ENCODE measurements at regions not wholly inside any gene's neighbourhood (a gene's known extent, or its start where the extent isn't known, plus 50 kb on each side); places are given as distances from the start of the nearest gene placed in this dataset.

DNA sequence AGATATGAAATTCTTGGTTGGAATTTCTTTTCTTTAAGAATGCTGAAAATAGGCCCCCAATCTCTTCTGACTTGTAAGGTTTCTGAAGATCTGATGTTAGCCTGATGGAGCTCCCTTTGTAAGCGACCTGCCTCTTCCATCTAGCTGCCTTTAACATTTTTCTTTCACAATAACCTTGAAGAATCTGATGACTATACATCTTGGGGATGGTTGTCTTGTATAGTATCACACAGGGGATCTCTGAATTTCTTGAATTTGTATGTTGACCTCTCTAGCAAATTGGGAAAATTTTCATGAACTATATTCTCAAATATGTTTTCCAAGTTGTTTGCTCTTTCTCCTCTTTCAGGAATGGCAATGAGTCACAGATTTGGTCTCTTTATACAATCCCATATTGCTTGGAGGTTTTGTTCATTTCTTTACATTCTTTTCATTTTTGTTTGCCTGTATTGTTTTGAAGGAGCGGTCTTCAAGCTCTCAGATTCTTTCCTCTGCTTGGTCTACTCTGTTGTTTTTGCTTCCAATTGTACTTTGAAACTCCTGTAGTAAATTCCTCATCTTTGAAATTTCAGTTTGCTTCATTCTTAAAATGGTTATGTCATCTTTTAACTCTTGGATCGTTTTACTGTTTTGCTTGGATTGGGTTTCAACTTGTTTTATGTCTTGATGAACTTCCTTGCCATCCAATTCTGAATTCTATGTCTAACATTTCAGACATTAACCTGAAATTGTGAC lies 245.2 kb upstream of the TARS1 start:
- H2AFZ ChIP-seq (ENCODE audit: low read length), result no peak overlapping the region
- H3F3A ChIP-seq (ENCODE audit: insufficient read depth, low read length), result no peaks in the 10 kb centered on the region
- TF ChIP-seq EZH2 (optimal IDR thresholded peaks at IDR 0.05; ENCODE audit: low read depth, low read length) (no peak), EZH2phosphoT487 (IDR thresholded peaks at IDR 0.05; ENCODE audit: low read length) (no peak), CTCF (IDR thresholded peaks at IDR 0.05; ENCODE audit: low read length) (no peak)
- no peak overlapping the region for H3K4me3 ChIP-seq (ENCODE audit: low read length)
- DNase-seq, result no peak
- no peaks in the 10 kb centered on the region for H3K9me3 ChIP-seq (replicated peaks; ENCODE audit: insufficient read depth, low read length)
- no peaks in the 10 kb centered on the region for H3K36me3 ChIP-seq (replicated peaks; ENCODE audit: insufficient read depth, low read length)
- H3K4me2 ChIP-seq (ENCODE audit: low read depth, low read length), result no peak overlapping the region
- H3K27ac ChIP-seq (ENCODE audit: low read length), result no peak overlapping the region
- no peaks in the 10 kb centered on the region for H3K27me3 ChIP-seq (replicated peaks; ENCODE audit: insufficient read depth, low read length)
- no peak overlapping the region for H3K9ac ChIP-seq (ENCODE audit: low read length)
- H3K79me2 ChIP-seq (ENCODE audit: low read length), result no peaks in the 10 kb centered on the region
- H4K20me1 ChIP-seq (ENCODE audit: insufficient read depth, low read length), result no peaks in the 10 kb centered on the region
- H3K9me2 ChIP-seq (replicated peaks; ENCODE audit: insufficient read depth, low read length), result no peaks in the 10 kb centered on the region
- no peaks in the 10 kb centered on the region for H3K4me1 ChIP-seq (ENCODE audit: low read length)

DNA sequence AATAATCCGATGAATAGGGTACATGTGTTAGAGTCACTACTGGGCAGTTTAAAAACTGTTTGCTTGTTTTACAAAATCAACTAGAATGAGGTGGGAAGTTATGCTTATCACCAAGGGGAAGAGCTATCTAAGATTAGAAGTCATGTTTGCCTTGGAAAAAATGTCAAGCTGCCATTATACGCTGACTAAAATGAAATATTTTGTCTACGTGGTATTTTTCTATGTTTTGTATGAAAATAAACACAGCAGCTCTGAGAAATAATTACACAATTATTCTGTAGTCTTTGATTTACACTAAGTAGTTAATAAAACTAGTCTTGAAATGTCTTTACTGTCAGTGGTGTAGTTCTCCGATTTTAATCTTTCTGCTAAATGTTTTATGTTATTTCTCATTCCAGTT lies 241.9 kb upstream of the TARS1 start:
- Histone ChIP-seq H3K36me3 (replicated peaks; ENCODE audit: insufficient read depth, low read length) (no peaks in the 10 kb centered on the region), H3K27ac (ENCODE audit: low read length) (no peak overlapping the region), H4K20me1 (ENCODE audit: insufficient read depth, low read length) (no peaks in the 10 kb centered on the region), H3K9me3 (replicated peaks; ENCODE audit: insufficient read depth, low read length) (no peaks in the 10 kb centered on the region), H3K4me2 (ENCODE audit: low read depth, low read length) (no peak overlapping the region), H3K9me2 (replicated peaks; ENCODE audit: insufficient read depth, low read length) (no peaks in the 10 kb centered on the region), H2AFZ (ENCODE audit: low read length) (no peak overlapping the region), H3K79me2 (ENCODE audit: low read length) (no peaks in the 10 kb centered on the region), H3K4me1 (ENCODE audit: low read length) (no peaks in the 10 kb centered on the region), H3K27me3 (replicated peaks; ENCODE audit: insufficient read depth, low read length) (no peaks in the 10 kb centered on the region), H3F3A (ENCODE audit: insufficient read depth, low read length) (no peaks in the 10 kb centered on the region), H3K9ac (ENCODE audit: low read length) (no peak overlapping the region), H3K4me3 (ENCODE audit: low read length) (no peak overlapping the region)
- DNase-seq, result no peak
- TF ChIP-seq EZH2phosphoT487 (IDR thresholded peaks at IDR 0.05; ENCODE audit: low read length) (no peak), CTCF (IDR thresholded peaks at IDR 0.05; ENCODE audit: low read length) (no peak), EZH2 (optimal IDR thresholded peaks at IDR 0.05; ENCODE audit: low read depth, low read length) (no peak)

GRCh38 chr5:33203931-33204330 lies 236.8 kb upstream of the TARS1 start:
- H2AFZ ChIP-seq (ENCODE audit: low read length), result no peak overlapping the region
- no peak overlapping the region for H3K9ac ChIP-seq (ENCODE audit: low read length)
- no peaks in the 10 kb centered on the region for H3K79me2 ChIP-seq (ENCODE audit: low read length)
- H3K4me3 ChIP-seq (ENCODE audit: low read length), result no peak overlapping the region
- TF ChIP-seq EZH2phosphoT487 (IDR thresholded peaks at IDR 0.05; ENCODE audit: low read length), result no peak
- TF ChIP-seq EZH2 (optimal IDR thresholded peaks at IDR 0.05; ENCODE audit: low read depth, low read length), result no peak
- TF ChIP-seq CTCF (IDR thresholded peaks at IDR 0.05; ENCODE audit: low read length), result no peak
- no peaks in the 10 kb centered on the region for H3K9me3 ChIP-seq (replicated peaks; ENCODE audit: insufficient read depth, low read length)
- no peaks in the 10 kb centered on the region for H3K36me3 ChIP-seq (replicated peaks; ENCODE audit: insufficient read depth, low read length)
- no peaks in the 10 kb centered on the region for H3K4me1 ChIP-seq (ENCODE audit: low read length)
- H4K20me1 ChIP-seq (ENCODE audit: insufficient read depth, low read length), result no peaks in the 10 kb centered on the region
- no peak overlapping the region for H3K27ac ChIP-seq (ENCODE audit: low read length)
- H3K9me2 ChIP-seq (replicated peaks; ENCODE audit: insufficient read depth, low read length), result no peaks in the 10 kb centered on the region
- DNase-seq, result no peak
- no peak overlapping the region for H3K4me2 ChIP-seq (ENCODE audit: low read depth, low read length)
- no peaks in the 10 kb centered on the region for H3F3A ChIP-seq (ENCODE audit: insufficient read depth, low read length)
- H3K27me3 ChIP-seq (replicated peaks; ENCODE audit: insufficient read depth, low read length), result no peaks in the 10 kb centered on the region
